Activated T-cell treated with anti-CD3 and anti-CD28 coated beads, Interleukin-2, amount 50 U/mL, for 1 hour (primary cell): ENCODE measurements at regions not wholly inside any gene's neighbourhood (a gene's known extent, or its start where the extent isn't known, plus 50 kb on each side); places are given as distances from the start of the nearest gene placed in this dataset.

Source experiments
- DNase-seq: peaks from one replicate; pipeline ENCODE4 v3.0.0-alpha.2; 2020

- no peak for DNase-seq
Observed at GRCh38 chr11:82365351-82365750, 368.3 kb downstream of the FAM181B start.

GRCh38 chr11:82356316-82356715 is 377.3 kb downstream of the FAM181B start:
- DNase-seq, result no peak

GRCh38 chr11:82355313-82355823 is 378.3 kb downstream of the FAM181B start:
- DNase-seq, result no peak

- no peak for DNase-seq
Observed at GRCh38 chr11:82326853-82327252, 406.8 kb downstream of the FAM181B start.

GRCh38 chr11:82321206-82321605 is 412.5 kb downstream of the FAM181B start:
- DNase-seq, result no peak

- DNase-seq, result no peak
Observed at GRCh38 chr11:82315093-82315492, 418.6 kb downstream of the FAM181B start.

- DNase-seq, result no peak
Observed at GRCh38 chr11:82308979-82309378, 424.7 kb downstream of the FAM181B start.

GRCh38 chr11:82305123-82305522 is 428.5 kb downstream of the FAM181B start:
- no peak for DNase-seq

- DNase-seq, result no peak
Observed at GRCh38 chr11:82303671-82304070, 430.0 kb downstream of the FAM181B start.

GRCh38 chr11:82288471-82288870 is 445.2 kb downstream of the FAM181B start:
- no peak for DNase-seq

- no peak for DNase-seq
Observed at GRCh38 chr11:82270870-82271269, 462.8 kb downstream of the FAM181B start.

GRCh38 chr11:82268627-82269026 is 465.0 kb downstream of the FAM181B start:
- no peak for DNase-seq

- no peak for DNase-seq
Observed at GRCh38 chr11:82267186-82267585, 466.5 kb downstream of the FAM181B start.

- DNase-seq, result no peak
Observed at GRCh38 chr11:82261367-82261766, 472.3 kb downstream of the FAM181B start.

GRCh38 chr11:82250047-82250446 is 483.6 kb downstream of the FAM181B start:
- no peak for DNase-seq

GRCh38 chr11:82246926-82247325 is 486.7 kb downstream of the FAM181B start:
- no peak for DNase-seq

GRCh38 chr11:82239498-82239897 is 494.2 kb downstream of the FAM181B start:
- no peak for DNase-seq

GRCh38 chr11:82234256-82234655 is 499.4 kb downstream of the FAM181B start:
- DNase-seq, result no peak

- no peak for DNase-seq
Observed at GRCh38 chr11:82233201-82233600, 500.5 kb downstream of the FAM181B start.

- no peak for DNase-seq
Observed at GRCh38 chr11:82229341-82229740, 504.3 kb downstream of the FAM181B start.

- DNase-seq, result no peak
Observed at GRCh38 chr11:82225930-82226329, 507.7 kb downstream of the FAM181B start.

GRCh38 chr11:82225502-82225901 is 508.2 kb downstream of the FAM181B start:
- DNase-seq, result no peak

GRCh38 chr11:82216927-82217570 is 516.6 kb downstream of the FAM181B start:
- DNase-seq, result no peak

- no peak for DNase-seq
Observed at GRCh38 chr11:82210011-82210410, 523.7 kb downstream of the FAM181B start.

- DNase-seq, result no peak
Observed at GRCh38 chr11:82195283-82195682, 538.4 kb downstream of the FAM181B start.
